ENCODE measurements at regions not wholly inside any gene's neighbourhood (a gene's known extent, or its start where the extent isn't known, plus 50 kb on each side); places are given as distances from the start of the nearest gene placed in this dataset.

GRCh38 chr13:99056381-99057014 lies 78.6 kb upstream of the DOCK9 start:
- H3K27ac ChIP-seq, result peak overlapping the region in 2 of 12 donors; percentile 51 to 78
- H3K4me3 ChIP-seq, result no peak overlapping the region
- no peak for ATAC-seq
- H3K4me1 ChIP-seq, result peaks cover 0 to 68% (median 28%) of the 10 kb centered on the region in 12 donors
- no peaks in the 10 kb centered on the region for H3K9me3 ChIP-seq
- H3K36me3 ChIP-seq, result no peaks in the 10 kb centered on the region
- DNase-seq, result no peak
- TF ChIP-seq, protein P1, sequence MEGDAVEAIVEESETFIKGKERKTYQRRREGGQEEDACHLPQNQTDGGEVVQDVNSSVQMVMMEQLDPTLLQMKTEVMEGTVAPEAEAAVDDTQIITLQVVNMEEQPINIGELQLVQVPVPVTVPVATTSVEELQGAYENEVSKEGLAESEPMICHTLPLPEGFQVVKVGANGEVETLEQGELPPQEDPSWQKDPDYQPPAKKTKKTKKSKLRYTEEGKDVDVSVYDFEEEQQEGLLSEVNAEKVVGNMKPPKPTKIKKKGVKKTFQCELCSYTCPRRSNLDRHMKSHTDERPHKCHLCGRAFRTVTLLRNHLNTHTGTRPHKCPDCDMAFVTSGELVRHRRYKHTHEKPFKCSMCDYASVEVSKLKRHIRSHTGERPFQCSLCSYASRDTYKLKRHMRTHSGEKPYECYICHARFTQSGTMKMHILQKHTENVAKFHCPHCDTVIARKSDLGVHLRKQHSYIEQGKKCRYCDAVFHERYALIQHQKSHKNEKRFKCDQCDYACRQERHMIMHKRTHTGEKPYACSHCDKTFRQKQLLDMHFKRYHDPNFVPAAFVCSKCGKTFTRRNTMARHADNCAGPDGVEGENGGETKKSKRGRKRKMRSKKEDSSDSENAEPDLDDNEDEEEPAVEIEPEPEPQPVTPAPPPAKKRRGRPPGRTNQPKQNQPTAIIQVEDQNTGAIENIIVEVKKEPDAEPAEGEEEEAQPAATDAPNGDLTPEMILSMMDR (IDR thresholded peaks at IDR 0.05), result no peak
- no peak for TF ChIP-seq POLR2A (IDR thresholded peaks at IDR 0.05)
- WGBS, 4 donors, result 67 to 85% (median 77%) methylated on average over 7 of the region's 7 CpGs
- intact Hi-C loops (cut with DNase I), result no loop called here
- H3K27me3 ChIP-seq, result peaks cover 0 to 60% (median 0%) of the 10 kb centered on the region in 9 donors

DNA sequence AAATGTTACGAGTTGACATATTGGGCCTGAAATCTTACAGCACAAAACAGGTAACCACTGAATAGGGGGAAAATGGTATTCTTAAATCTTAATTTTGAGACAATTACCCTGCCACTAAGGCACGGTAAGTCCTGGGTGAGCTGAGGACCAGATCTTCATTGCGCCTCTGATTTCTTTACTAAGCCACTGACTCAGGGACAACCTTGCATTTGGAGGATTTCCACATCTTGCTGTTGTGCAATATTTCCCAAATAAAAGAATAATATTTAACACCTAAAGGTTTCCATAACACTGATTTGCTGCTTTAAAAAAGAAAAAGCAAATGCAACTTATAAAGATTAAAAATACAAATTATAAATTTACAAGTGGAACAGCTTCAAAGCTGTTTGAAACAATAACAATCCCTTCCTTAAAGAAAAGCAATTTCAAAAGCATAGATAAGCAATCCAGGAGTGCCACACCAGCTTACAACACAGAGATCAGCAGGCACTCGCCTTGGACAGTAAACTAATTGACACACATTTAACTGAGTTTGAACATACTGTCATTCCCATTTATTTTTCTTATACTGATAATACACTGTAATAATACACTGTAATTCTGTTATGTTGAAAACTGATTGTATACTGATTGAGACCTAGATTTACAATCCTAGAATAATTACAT lies 79.6 kb upstream of the DOCK9 start:
- ATAC-seq, result no peak
- DNase-seq, result no peak
- TF ChIP-seq, protein P1 (IDR thresholded peaks at IDR 0.05), result no peak
- TF ChIP-seq POLR2A (IDR thresholded peaks at IDR 0.05), result no peak
- no peaks in the 10 kb centered on the region for H3K36me3 ChIP-seq
- no peaks in the 10 kb centered on the region for H3K9me3 ChIP-seq
- WGBS, 4 donors, result 91 to 93% (median 91%) methylated on average over 4 of the region's 4 CpGs
- intact Hi-C loops (cut with DNase I), result no loop called here
- H3K27ac ChIP-seq, result peak overlapping the region in 1 of 12 donors; percentile 78
- peaks cover 0 to 59% (median 0%) of the 10 kb centered on the region in 9 donors for H3K27me3 ChIP-seq
- H3K4me3 ChIP-seq, result no peak overlapping the region
- H3K4me1 ChIP-seq, result peaks cover 0 to 63% (median 29%) of the 10 kb centered on the region in 12 donors

- H3K27me3 ChIP-seq, result peaks cover 0 to 55% (median 0%) of the 10 kb centered on the region in 9 donors
- H3K27ac ChIP-seq, result peak overlapping the region in 1 of 12 donors; percentile 78
- intact Hi-C loops (cut with DNase I), result no loop called here
- no peak for DNase-seq
- ATAC-seq, result peak in 1 of 4 donors; percentile 42
- peaks cover 0 to 73% (median 30%) of the 10 kb centered on the region in 12 donors for H3K4me1 ChIP-seq
- WGBS, 4 donors, result 80 to 89% (median 83%) methylated on average over 8 of the region's 8 CpGs
- no peaks in the 10 kb centered on the region for H3K36me3 ChIP-seq
- no peak overlapping the region for H3K4me3 ChIP-seq
- TF ChIP-seq, protein P1 (IDR thresholded peaks at IDR 0.05), result no peak
- TF ChIP-seq POLR2A (IDR thresholded peaks at IDR 0.05), result no peak
- H3K9me3 ChIP-seq, result no peaks in the 10 kb centered on the region
These were observed 80.9 kb upstream of the DOCK9 start for GRCh38 chr13:99058527-99059495.
